IMR-90 (cell line): ENCODE measurements at regions not wholly inside any gene's neighbourhood (a gene's known extent, or its start where the extent isn't known, plus 50 kb on each side); places are given as distances from the start of the nearest gene placed in this dataset.

Experiments
- ATAC-seq: fragments of 200-7000 bp; cut with Tn5 transposase; 2 replicates; pipeline ENCODE4 v1.9.1; 2020; ENCODE audit warnings: low read depth, mild to moderate bottlenecking, moderate library complexity
- BruUV-seq: library from RNA; stranded (reverse); fragments of 400-500 nt; replicated peaks from 2 replicates; lab custom pipeline; 2021; lab: Mats Ljungman, UMichigan
- CTCF ChIA-PET: fragments of 300-600 bp; formaldehyde crosslinking; extraction: SDS; loops from one replicate; lab custom pipeline; 2021; ENCODE audit warnings: antibody characterized with exemption; lab: Yijun Ruan, JAX
- POLR2A ChIA-PET: fragments of 300-600 bp; sonication (Branson Sonifier 250); formaldehyde crosslinking; loops from one replicate; lab custom pipeline; 2022; ENCODE audit warnings: antibody characterized with exemption; ENCODE audit not compliant: unreplicated experiment; lab: Charles Lee
- DNase-seq: peaks from one replicate; pipeline ENCODE4 v3.0.0; 2013
- H2AFZ ChIP-seq: replicated peaks from 2 replicates; pipeline ENCODE3; 2013; ENCODE audit warnings: low read length, mild to moderate bottlenecking; ENCODE audit not compliant: poor library complexity
- H2AK5ac ChIP-seq: 2 replicates; pipeline ENCODE4 v1.6.1; 2013; ENCODE audit warnings: low read depth, low read length, inconsistent platforms
- H2AK9ac ChIP-seq: replicated peaks from 2 replicates; pipeline ENCODE3; 2013; ENCODE audit warnings: mild to moderate bottlenecking, low read depth, low read length, moderate library complexity; ENCODE audit not compliant: poor library complexity
- H2BK120ac ChIP-seq: 2 replicates; pipeline ENCODE4 v1.6.1; 2013; ENCODE audit warnings: low read depth, low read length, inconsistent platforms
- H2BK15ac ChIP-seq: 3 replicates; pipeline ENCODE4 v1.6.1; 2013; ENCODE audit warnings: low read depth, low read length, inconsistent platforms
- H2BK20ac ChIP-seq: 2 replicates; pipeline ENCODE4 v1.6.1; 2013; ENCODE audit warnings: low read depth, mild to moderate bottlenecking, inconsistent platforms, low read length, moderate library complexity
- H2BK5ac ChIP-seq: 2 replicates; pipeline ENCODE4 v1.6.1; 2013; ENCODE audit warnings: mild to moderate bottlenecking, low read depth, low read length, inconsistent platforms; ENCODE audit not compliant: poor library complexity, severe bottlenecking
- H3K14ac ChIP-seq: replicated peaks from 2 replicates; pipeline ENCODE4 v1.6.1; 2013; ENCODE audit warnings: low read depth, low read length, inconsistent platforms
- H3K18ac ChIP-seq: 2 replicates; pipeline ENCODE4 v1.6.1; 2013; ENCODE audit warnings: low read depth, low read length, control low read depth
- H3K23ac ChIP-seq: 2 replicates; pipeline ENCODE4 v1.6.1; 2013; ENCODE audit warnings: low read depth, low read length, inconsistent platforms
- H3K27ac ChIP-seq: 2 replicates; pipeline ENCODE4 v1.5.1; 2013; ENCODE audit warnings: mild to moderate bottlenecking, control low read depth, low read length; ENCODE audit not compliant: insufficient read depth
- H3K27me3 ChIP-seq: 2 replicates; pipeline ENCODE4 v1.6.1; 2013; ENCODE audit warnings: low read length; ENCODE audit not compliant: control insufficient read depth, insufficient read depth
- H3K36me3 ChIP-seq: 2 replicates; pipeline ENCODE4 v1.6.1; 2013; ENCODE audit warnings: low read length, mixed read lengths; ENCODE audit not compliant: control insufficient read depth, insufficient read depth
- H3K4ac ChIP-seq: 2 replicates; pipeline ENCODE4 v1.6.1; 2013; ENCODE audit warnings: low read depth, low read length, inconsistent platforms
- H3K4me1 ChIP-seq: 2 replicates; pipeline ENCODE4 v1.6.1; 2013; ENCODE audit warnings: low read length, mixed read lengths; ENCODE audit not compliant: control insufficient read depth, insufficient read depth
- H3K4me2 ChIP-seq: 2 replicates; pipeline ENCODE4 v1.6.1; 2013; ENCODE audit warnings: low read depth, mild to moderate bottlenecking, control low read depth, low read length, moderate library complexity
- H3K4me3 ChIP-seq: 2 replicates; pipeline ENCODE4 v1.5.1; 2013; ENCODE audit warnings: low read depth, mild to moderate bottlenecking, control low read depth, low read length, moderate library complexity; ENCODE audit not compliant: insufficient read depth
- H3K56ac ChIP-seq: 2 replicates; pipeline ENCODE4 v1.6.1; 2013; ENCODE audit warnings: low read length, inconsistent platforms; ENCODE audit not compliant: insufficient read depth; ENCODE audit errors: extremely low read depth
- H3K79me1 ChIP-seq, 2 experiments: 2 replicates each; pipeline ENCODE4 v1.6.1; 2013; ENCODE audit warnings: low read length in 2 of 2, inconsistent platforms in 1 of 2, low read depth in 1 of 2
- H3K9ac ChIP-seq: 2 replicates; pipeline ENCODE4 v1.6.1; 2013; ENCODE audit warnings: low read depth, low read length, control low read depth
- H3K9me1 ChIP-seq: 2 replicates; pipeline ENCODE4 v1.6.1; 2013; ENCODE audit warnings: low read length, inconsistent platforms; ENCODE audit not compliant: insufficient read depth
- H3K9me3 ChIP-seq: 2 replicates; pipeline ENCODE4 v1.6.1; 2013; ENCODE audit warnings: low read length; ENCODE audit not compliant: control insufficient read depth, insufficient read depth
- H4K20me1 ChIP-seq: 2 replicates; pipeline ENCODE4 v1.6.1; 2013; ENCODE audit warnings: low read length, inconsistent platforms; ENCODE audit not compliant: insufficient read depth
- H4K5ac ChIP-seq: 2 replicates; pipeline ENCODE4 v1.6.1; 2013; ENCODE audit warnings: mild to moderate bottlenecking, low read depth, low read length, control low read depth
- H4K8ac ChIP-seq, 2 experiments: 2 replicates each; pipeline ENCODE4 v1.6.1; 2013; ENCODE audit warnings: low read depth in 2 of 2, low read length in 2 of 2, control low read depth in 1 of 2, inconsistent platforms in 1 of 2
- H4K91ac ChIP-seq: 2 replicates; pipeline ENCODE4 v1.6.1; 2013; ENCODE audit warnings: low read depth, low read length, inconsistent platforms; ENCODE audit not compliant: insufficient read depth
- CHD1 ChIP-seq: IDR thresholded peaks from 2 replicates; pipeline ENCODE4 v1.6.1; 2012; ENCODE audit warnings: low read depth, low read length, improper control_type of control experiment
- MAFK ChIP-seq: IDR thresholded peaks from 2 replicates; pipeline ENCODE4 v1.6.1; 2012; ENCODE audit warnings: low read depth, low read length, improper control_type of control experiment
- MAZ ChIP-seq: IDR thresholded peaks from 2 replicates; pipeline ENCODE4 v1.6.1; 2012; ENCODE audit warnings: low read depth, mild to moderate bottlenecking, low read length, improper control_type of control experiment, moderate library complexity, borderline replicate concordance
- RAD21 ChIP-seq: IDR thresholded peaks from 2 replicates; pipeline ENCODE4 v1.6.1; 2012; ENCODE audit warnings: low read length, improper control_type of control experiment
- RCOR1 ChIP-seq: IDR thresholded peaks from 2 replicates; pipeline ENCODE4 v1.6.1; 2012; ENCODE audit warnings: mild to moderate bottlenecking, low read length, improper control_type of control experiment; ENCODE audit not compliant: insufficient replicate concordance
- RFX5 ChIP-seq: IDR thresholded peaks from 2 replicates; pipeline ENCODE4 v1.8.0; 2012; ENCODE audit warnings: low read depth, mild to moderate bottlenecking, low read length, moderate library complexity
- WGBS, 2 experiments: methylation state at CpG; one replicate each; pipeline versions ENCODE4 v1.1.5 to v1.1.7; 2013; ENCODE audit warnings: missing lambda C conversion rate in 2 of 2; ENCODE audit not compliant: insufficient read length in 1 of 2; ENCODE audit errors: extremely low coverage in 2 of 2; 5-methylcytosine and 5-hydroxymethylcytosine counted together
- dilution Hi-C: fragments of 300-500 bp; cut with HindIII; formaldehyde crosslinking; loops from one replicate; pipeline ENCODE4 v1.14.3; 2018; ENCODE audit warnings: low sequenced_read_pairs; ENCODE audit not compliant: unreplicated experiment
- in situ Hi-C: fragments of 300-500 bp; cut with MboI; formaldehyde crosslinking; loops from 3 replicates; pipeline ENCODE4 v1.14.3; 2019; ENCODE audit warnings: low sequenced_read_pairs, inconsistent platforms, mixed read lengths
- intact Hi-C: fragments of 100-400 bp; cut with micrococcal nuclease; formaldehyde crosslinking; loops from 2 replicates; pipeline ENCODE4 v1.10.0; 2022
- TF ChIP-seq, protein P1 (sequence below): fragments of 150-350 bp; IDR thresholded peaks from 2 replicates; pipeline ENCODE4 v1.6.1; 2017; ENCODE audit warnings: mild to moderate bottlenecking, antibody characterized with exemption, low read length, low read depth
- TF ChIP-seq, protein P2 (sequence below): conservative IDR thresholded peaks from 2 replicates; pipeline ENCODE4 v1.5.1; 2012; ENCODE audit warnings: mild to moderate bottlenecking, low read depth, low read length, improper control_type of control experiment

DNA sequence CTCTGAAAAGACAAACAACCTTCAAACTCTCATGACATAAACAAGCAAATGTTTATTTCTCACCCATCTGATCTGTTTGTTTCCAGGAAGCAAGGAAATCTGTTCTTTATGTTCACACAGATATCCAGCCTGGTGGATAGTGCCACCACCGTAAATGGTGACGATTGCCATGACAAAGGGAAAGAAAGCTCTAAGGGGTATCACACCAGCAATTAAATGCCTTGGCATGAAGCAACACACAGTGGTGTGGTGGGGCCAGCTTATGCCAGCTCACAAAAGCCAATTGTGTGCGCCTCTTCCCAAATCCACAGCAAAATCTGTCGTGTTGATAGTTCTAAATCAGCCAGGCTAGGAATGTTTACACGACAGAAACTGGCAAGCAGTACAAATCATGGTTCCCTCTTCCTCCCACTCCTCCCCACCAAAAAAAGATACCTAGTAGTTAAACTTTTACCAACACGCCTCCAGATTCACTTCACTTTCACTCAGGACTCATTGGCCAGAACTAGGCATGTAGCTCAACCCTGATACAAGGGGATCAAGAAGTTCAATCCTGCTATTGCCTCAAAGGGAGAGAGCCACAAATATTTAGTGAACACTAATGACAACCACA is 189.2 kb upstream of the SLCO3A1 start:
- 35% methylated on average over 2 of the region's 6 CpGs; no CpG with 5 or more reads in 1 of the 2 experiments for WGBS, 2 experiments
- no peak overlapping the region for H3K4me3 ChIP-seq
- H2AK9ac ChIP-seq: no peak overlapping the region
- H4K8ac ChIP-seq: no peak overlapping the region
- no peaks in the 10 kb centered on the region for H3K79me1 ChIP-seq
- no peak overlapping the region for H2BK5ac ChIP-seq
- H2BK120ac ChIP-seq: no peak overlapping the region
- no peaks in the 10 kb centered on the region for H3K36me3 ChIP-seq
- no peak overlapping the region for H3K4me2 ChIP-seq
- in situ Hi-C loops: no loop called here
- H4K5ac ChIP-seq: no peak overlapping the region
- no peaks in the 10 kb centered on the region for H3K27me3 ChIP-seq
- H2AFZ ChIP-seq: no peak overlapping the region
- ChIA-PET POLR2A (no interaction called here), CTCF (no interaction called here)
- H3K9me3 ChIP-seq: no peaks in the 10 kb centered on the region
- no peak overlapping the region for H4K91ac ChIP-seq
- H3K9me1 ChIP-seq: no peaks in the 10 kb centered on the region
- H3K14ac ChIP-seq: no peak overlapping the region
- H2AK5ac ChIP-seq: no peak overlapping the region
- H3K9ac ChIP-seq: no peak overlapping the region
- no peak overlapping the region for H3K56ac ChIP-seq
- DNase-seq (no peak), ATAC-seq (no peak)
- dilution Hi-C loops: no loop called here
- no peak overlapping the region for H2BK15ac ChIP-seq
- H4K20me1 ChIP-seq: no peaks in the 10 kb centered on the region
- TF ChIP-seq, protein P1, sequence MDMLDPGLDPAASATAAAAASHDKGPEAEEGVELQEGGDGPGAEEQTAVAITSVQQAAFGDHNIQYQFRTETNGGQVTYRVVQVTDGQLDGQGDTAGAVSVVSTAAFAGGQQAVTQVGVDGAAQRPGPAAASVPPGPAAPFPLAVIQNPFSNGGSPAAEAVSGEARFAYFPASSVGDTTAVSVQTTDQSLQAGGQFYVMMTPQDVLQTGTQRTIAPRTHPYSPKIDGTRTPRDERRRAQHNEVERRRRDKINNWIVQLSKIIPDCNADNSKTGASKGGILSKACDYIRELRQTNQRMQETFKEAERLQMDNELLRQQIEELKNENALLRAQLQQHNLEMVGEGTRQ: no peak
- TF ChIP-seq RCOR1 (no peak), MAFK (no peak), MAZ (no peak), RAD21 (no peak), RFX5 (no peak), CHD1 (no peak)
- TF ChIP-seq, protein P2, sequence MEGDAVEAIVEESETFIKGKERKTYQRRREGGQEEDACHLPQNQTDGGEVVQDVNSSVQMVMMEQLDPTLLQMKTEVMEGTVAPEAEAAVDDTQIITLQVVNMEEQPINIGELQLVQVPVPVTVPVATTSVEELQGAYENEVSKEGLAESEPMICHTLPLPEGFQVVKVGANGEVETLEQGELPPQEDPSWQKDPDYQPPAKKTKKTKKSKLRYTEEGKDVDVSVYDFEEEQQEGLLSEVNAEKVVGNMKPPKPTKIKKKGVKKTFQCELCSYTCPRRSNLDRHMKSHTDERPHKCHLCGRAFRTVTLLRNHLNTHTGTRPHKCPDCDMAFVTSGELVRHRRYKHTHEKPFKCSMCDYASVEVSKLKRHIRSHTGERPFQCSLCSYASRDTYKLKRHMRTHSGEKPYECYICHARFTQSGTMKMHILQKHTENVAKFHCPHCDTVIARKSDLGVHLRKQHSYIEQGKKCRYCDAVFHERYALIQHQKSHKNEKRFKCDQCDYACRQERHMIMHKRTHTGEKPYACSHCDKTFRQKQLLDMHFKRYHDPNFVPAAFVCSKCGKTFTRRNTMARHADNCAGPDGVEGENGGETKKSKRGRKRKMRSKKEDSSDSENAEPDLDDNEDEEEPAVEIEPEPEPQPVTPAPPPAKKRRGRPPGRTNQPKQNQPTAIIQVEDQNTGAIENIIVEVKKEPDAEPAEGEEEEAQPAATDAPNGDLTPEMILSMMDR: no peak
- no peak overlapping the region for H3K23ac ChIP-seq
- H3K27ac ChIP-seq: no peak overlapping the region
- no peaks in the 10 kb centered on the region for H3K4me1 ChIP-seq
- H3K4ac ChIP-seq: no peak overlapping the region
- H2BK20ac ChIP-seq: no peak overlapping the region
- no peak overlapping the region for H3K18ac ChIP-seq
- BruUV-seq: no TSS peak
- intact Hi-C loops: no loop called here
